Lower lobe of right lung (tissue), 2 donors: ENCODE measurements at regions not wholly inside any gene's neighbourhood (a gene's known extent, or its start where the extent isn't known, plus 50 kb on each side); places are given as distances from the start of the nearest gene placed in this dataset.

Source experiments
- ATAC-seq, 2 donors: fragments of 200-7000 bp; cut with Tn5 transposase; one replicate each; pipeline ENCODE4 v1.9.1; 2020 to 2022; ENCODE audit warnings: mild to moderate bottlenecking in 2 of 2, moderate library complexity in 2 of 2
- DNase-seq: peaks from one replicate; pipeline ENCODE4 v3.0.0-alpha.2; 2020
- H3K27ac ChIP-seq: fragments of 200-600 bp; one replicate; pipeline ENCODE4 v1.8.0; 2022
- H3K27me3 ChIP-seq: fragments of 200-600 bp; one replicate; pipeline ENCODE4 v1.8.0; 2022; ENCODE audit warnings: low read depth
- H3K36me3 ChIP-seq: fragments of 200-600 bp; one replicate; pipeline ENCODE4 v1.8.0; 2022; ENCODE audit warnings: mild to moderate bottlenecking
- H3K4me1 ChIP-seq: fragments of 200-600 bp; one replicate; pipeline ENCODE4 v1.8.0; 2022
- H3K4me3 ChIP-seq: fragments of 200-600 bp; one replicate; pipeline ENCODE4 v1.8.0; 2022; ENCODE audit warnings: mild to moderate bottlenecking
- H3K9me3 ChIP-seq: fragments of 200-600 bp; one replicate; pipeline ENCODE4 v1.8.0; 2022
- CTCF ChIP-seq: fragments of 200-600 bp; IDR thresholded peaks from one replicate; pipeline ENCODE4 v1.8.0; 2022; ENCODE audit warnings: antibody characterized with exemption, mild to moderate bottlenecking
- intact Hi-C: fragments of 100-400 bp; cut with DNase I; formaldehyde crosslinking; loops from one replicate; pipeline ENCODE4 v1.11.0; 2022
- donor health status: DM: no; HTN: yes; CAD: no; lungs with severe emphysema.

GRCh38 chr10:117726596-117727295 lies 184.2 kb downstream of the EMX2 start:
- intact Hi-C loops, result no loop called here
- Histone ChIP-seq H3K27me3 (peaks cover 8% of the 10 kb centered on the region), H3K27ac (no peak overlapping the region), H3K4me3 (no peak overlapping the region), H3K4me1 (no peaks in the 10 kb centered on the region), H3K36me3 (no peaks in the 10 kb centered on the region), H3K9me3 (no peaks in the 10 kb centered on the region)
- no peak for DNase-seq
- TF ChIP-seq CTCF, result no peak
- ATAC-seq, result no peak

GRCh38 chr10:117727421-117727820 lies 184.9 kb downstream of the EMX2 start:
- ATAC-seq, result no peak

GRCh38 chr10:117728087-117728486 lies 185.5 kb downstream of the EMX2 start:
- H3K27ac ChIP-seq, result no peak overlapping the region
- ATAC-seq (no peak), DNase-seq (no peak)
- no peaks in the 10 kb centered on the region for H3K36me3 ChIP-seq
- H3K4me1 ChIP-seq, result no peaks in the 10 kb centered on the region
- peaks cover 12% of the 10 kb centered on the region for H3K27me3 ChIP-seq
- H3K9me3 ChIP-seq, result no peaks in the 10 kb centered on the region
- intact Hi-C loops, result no loop called here
- H3K4me3 ChIP-seq, result no peak overlapping the region
- no peak for TF ChIP-seq CTCF

More at GRCh38 chr10:117727421-117727820, 184.9 kb downstream of the EMX2 start:
- intact Hi-C loops, result no loop called here
- no peak for DNase-seq
- Histone ChIP-seq H3K4me1 (no peaks in the 10 kb centered on the region), H3K4me3 (no peak overlapping the region), H3K27ac (no peak overlapping the region), H3K9me3 (no peaks in the 10 kb centered on the region), H3K36me3 (no peaks in the 10 kb centered on the region), H3K27me3 (peaks cover 8% of the 10 kb centered on the region)
- no peak for TF ChIP-seq CTCF

GRCh38 chr10:117729156-117729555 lies 186.6 kb downstream of the EMX2 start:
- ATAC-seq, result no peak
- Histone ChIP-seq H3K27me3 (peaks cover 21% of the 10 kb centered on the region), H3K27ac (no peak overlapping the region), H3K36me3 (no peaks in the 10 kb centered on the region), H3K4me3 (no peak overlapping the region), H3K9me3 (no peaks in the 10 kb centered on the region), H3K4me1 (no peaks in the 10 kb centered on the region)
- intact Hi-C loops, result no loop called here
- DNase-seq, result no peak
- no peak for TF ChIP-seq CTCF

- Histone ChIP-seq H3K4me1 (no peaks in the 10 kb centered on the region), H3K27me3 (peaks cover 39% of the 10 kb centered on the region), H3K4me3 (no peak overlapping the region), H3K27ac (no peak overlapping the region), H3K36me3 (no peaks in the 10 kb centered on the region), H3K9me3 (no peaks in the 10 kb centered on the region)
- TF ChIP-seq CTCF, result no peak
- ATAC-seq, result no peak
- DNase-seq, result no peak
- intact Hi-C loops, result no loop called here
Observed at GRCh38 chr10:117731121-117731791, 188.7 kb downstream of the EMX2 start.
